Activated CD4-positive, alpha-beta T cell treated with anti-CD3 and anti-CD28 coated beads, Interleukin-10, Interleukin-2, amounts not matched to agents 100 ng/mL and 50 ng/mL, durations not matched to agents 16 hours and 8 hours (primary cell): ENCODE measurements at regions not wholly inside any gene's neighbourhood (a gene's known extent, or its start where the extent isn't known, plus 50 kb on each side); places are given as distances from the start of the nearest gene placed in this dataset.

Experiments used
- DNase-seq: peaks from one replicate; pipeline ENCODE4 v3.0.0-alpha.2; 2020

DNA sequence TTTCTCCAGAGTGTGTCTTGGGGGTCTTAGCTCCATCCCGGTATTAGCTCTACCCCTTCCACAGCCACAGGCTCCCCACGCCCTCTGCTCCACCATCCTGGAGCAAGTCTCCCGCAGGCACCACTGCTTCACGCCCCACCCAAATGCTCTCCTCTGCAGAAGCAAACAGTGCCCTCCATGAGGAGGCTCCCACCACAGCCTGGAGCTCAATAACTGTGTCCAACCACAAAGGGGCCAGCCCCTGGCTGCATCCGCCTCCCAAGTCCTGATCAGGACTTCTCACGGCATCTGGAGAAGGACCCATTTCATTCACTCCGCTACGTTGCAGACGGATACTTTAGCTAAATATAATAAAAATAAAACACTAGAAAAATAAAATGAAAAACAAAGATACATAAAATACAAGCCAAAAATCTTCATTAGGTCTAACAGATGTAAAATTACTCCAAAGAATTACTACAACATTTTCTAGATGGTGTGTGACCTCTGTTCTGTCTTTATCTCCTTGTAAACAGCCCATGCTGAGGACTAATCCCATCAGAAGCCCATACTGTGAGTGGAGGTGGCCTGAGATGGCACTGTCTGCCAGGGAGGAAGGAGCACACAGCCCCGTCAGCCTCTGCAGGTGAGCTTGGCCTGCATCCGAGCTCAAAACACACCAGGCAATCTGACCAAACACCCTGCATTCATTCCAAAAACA lies 210.8 kb upstream of the RAB6C start:
- no peak for DNase-seq

DNA sequence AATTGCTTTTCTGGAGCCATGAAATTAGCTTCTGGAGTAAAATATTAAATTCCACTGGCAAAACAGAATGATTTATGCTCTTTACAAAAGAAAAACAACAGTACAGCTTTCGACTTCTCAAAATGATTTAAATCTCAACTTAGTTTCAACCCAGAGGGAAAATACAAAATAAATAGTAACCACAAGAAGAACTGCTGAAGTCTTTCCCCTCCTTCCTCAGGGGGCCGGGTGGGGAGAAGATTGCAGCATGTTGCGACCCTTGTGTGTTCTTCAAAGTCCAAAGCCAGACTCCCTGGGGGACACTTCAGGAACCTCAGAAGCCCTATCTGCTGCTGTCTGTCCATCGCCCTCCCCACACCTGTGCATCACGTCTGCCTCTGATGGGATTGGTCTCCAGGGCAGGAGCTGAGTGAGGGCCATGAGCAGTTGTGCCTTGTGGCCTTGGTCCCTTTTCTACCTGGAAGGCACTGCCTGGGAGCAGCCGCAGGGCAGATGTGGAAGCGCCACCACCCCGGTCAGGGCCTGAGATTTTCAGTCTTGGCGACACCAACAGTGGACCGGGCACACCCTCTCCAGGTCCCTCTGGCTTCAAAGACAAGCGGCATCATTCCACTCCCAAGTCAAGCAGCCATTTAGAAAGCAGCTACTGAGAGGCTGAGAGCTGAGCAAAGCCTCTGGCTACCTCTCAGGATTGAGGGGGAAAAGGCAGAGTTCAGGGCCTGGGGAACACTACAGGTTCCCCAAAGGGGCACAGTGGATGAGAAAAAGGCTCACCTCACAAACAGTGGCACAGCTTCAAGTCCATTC lies 210.1 kb upstream of the RAB6C start:
- no peak for DNase-seq

DNA sequence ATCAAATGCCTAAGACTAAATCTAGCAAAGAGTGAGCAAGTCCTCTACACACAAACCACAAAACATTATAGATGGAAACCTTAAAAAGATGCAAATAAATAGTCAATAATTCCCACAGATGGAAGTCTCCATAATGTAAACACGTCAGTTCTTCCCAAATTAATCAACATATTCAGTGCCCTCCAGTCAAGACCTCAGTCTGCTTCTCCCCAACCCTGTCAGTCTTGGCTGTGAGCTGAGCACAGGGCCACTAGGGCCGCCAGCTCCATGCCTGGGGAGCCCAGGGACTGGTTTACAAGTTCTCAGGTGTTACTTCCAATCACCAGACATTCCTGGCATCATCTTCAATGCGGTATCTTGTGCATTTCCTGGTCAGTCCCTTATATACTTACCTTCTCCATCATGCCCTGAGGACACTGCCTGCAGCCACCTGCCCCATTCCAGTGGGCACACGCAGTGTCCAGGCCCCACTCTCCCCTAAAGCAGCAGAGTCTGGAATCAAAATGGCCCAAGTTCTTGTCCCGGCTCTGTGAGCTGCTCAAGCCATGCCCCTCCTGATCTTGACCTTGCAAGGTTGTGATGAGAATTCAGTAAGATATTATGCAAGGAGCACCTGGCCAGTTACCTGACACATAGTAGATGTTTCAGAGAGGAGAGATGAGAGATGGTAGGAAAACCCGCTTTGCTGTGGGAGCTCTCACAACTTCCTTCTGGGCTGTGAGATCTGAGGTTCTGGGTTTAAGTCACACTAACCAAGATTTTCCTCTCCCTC lies 207.9 kb upstream of the RAB6C start:
- DNase-seq = no peak

DNA sequence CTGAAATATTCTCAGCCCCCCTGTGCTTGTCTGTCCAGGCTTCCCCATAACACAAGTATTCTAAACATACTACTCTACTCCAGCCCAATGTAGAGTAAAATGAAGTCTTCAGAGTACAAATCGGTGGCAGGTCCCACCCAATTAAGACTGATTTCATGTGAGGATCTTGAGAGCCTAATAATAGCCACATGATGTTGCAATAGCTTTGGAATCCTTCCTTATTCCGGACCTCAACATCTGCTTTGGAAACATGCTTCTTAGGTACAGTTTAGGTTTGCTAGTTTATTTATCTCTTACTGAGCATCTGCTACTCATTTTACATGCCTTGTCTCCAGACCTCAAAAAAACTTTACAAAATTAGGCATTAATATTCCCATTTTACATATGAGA lies 207.3 kb upstream of the RAB6C start:
- no peak for DNase-seq

DNA sequence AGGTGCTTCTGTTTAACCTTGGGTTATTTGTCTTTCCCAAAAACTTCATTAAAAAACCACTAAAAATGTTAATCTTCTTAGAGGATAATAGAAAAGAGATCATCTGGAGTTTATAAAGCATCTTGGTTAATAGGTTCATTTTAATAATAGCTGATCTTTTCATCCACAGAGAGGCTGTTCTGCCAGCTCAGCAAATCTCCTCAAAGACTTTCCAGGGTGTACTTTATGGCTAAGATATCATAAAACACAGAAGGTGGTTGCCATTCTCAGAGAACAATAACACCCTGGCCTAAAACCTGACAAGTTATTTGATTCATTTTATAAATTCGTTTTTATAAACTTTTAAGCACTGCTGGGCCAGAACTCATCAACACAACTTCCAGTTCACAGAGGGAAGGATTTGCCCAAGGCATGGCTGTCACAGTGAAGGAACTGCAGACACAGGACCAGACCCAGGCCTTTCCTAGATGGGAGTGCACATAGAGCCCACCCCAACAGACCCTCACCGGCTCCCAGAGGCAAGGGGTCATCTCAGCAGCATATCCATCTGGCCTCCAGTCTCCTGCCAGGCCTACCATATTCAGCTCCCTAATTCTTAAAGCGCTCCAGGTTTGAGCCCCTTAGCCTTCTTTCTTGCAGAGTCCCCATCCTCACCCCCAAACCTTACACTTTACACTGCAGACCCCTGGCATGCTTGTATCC lies 203.4 kb upstream of the RAB6C start:
- no peak for DNase-seq

DNA sequence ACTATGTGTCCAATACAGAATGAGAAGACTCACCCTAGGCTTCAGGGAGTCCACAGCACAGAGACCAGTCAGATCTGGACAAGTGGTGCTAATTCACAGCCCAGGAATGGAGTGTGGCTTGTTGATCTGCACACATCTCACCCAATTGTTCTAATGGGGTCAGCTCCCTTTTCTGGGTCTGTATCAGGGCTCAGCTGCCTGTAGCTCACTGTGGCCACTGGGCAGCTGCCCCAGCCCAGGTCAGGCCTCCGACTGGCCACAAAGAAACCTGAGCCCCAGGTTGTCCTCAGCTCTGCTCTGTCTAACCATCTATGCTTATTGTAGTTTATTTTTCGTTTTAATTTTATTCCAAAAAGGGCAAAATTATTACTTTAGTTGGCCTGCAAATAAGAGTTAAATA lies 202.3 kb upstream of the RAB6C start:
- DNase-seq = no peak

DNA sequence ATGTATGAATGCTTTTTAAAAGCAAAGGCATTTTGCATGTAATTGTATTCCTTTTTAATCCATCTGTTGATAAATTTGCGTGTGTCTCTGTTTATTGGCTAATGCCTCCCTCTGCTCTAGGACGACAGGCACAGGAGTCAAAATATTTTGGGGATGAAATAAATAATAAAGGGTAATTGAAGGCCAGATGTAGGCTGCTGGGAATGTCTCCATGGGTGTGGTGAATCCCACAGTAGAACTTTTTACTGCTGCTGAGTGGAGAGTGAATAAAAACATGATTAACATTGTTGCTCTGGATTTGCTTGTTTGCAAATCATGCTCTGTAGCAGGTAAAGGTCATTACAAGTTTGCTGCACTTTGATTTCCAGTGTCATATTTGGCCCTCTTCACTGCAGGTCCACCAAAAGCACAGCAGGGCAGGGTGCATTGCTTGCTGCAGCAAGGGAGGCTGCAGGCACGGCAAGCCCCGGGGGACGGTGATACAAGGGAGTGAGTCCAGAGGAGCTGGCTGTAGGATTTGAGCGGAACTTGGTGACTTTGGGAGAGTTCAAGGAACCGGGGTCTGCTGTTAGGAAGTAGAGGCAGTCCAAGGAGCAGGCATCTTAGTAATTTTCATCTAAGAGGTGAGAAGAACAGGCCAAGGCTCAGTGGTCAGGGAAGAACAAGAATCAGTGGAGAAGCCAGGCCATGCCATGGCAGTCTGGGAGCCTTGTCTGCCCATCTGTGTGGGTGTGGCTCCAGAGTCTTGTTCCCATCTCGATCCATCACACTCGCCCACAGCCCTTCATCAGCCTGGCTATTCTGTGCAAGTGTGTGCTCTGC lies 201.5 kb upstream of the RAB6C start:
- no peak for DNase-seq

DNA sequence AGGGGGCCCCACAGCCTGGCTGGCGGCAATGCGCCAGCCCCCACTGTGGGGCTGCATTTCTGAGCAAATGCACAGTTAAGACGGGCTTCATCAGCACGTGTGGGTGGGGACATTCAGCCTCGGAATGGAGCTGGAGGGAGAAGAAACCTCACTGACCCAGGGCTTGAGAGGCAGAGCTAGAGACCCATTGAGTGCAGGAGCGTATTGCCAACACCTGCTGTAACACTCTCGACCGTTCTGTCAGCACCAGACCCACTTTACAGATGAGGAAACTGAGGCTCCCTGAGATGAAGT lies 200.9 kb upstream of the RAB6C start:
- DNase-seq = no peak

DNA sequence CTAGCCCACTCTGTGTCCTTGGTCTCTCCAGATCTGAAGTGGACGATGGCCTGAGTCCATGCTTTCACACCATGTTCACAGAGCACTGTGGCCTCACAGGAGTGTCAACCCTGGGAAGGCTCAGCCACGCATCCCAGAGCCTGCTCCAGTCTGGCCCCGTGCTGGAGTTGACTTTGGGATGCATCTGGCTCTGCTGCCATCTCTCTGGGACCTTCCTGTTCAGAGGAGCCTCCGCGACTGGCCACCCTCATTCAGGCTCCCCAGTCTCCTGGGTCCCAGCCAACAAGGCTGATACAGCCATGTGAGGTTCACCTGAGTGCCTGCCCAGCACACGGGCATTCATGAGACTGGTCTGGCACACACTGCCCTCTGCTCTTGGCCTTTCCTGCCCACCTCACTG lies 199.7 kb upstream of the RAB6C start:
- no peak for DNase-seq

DNA sequence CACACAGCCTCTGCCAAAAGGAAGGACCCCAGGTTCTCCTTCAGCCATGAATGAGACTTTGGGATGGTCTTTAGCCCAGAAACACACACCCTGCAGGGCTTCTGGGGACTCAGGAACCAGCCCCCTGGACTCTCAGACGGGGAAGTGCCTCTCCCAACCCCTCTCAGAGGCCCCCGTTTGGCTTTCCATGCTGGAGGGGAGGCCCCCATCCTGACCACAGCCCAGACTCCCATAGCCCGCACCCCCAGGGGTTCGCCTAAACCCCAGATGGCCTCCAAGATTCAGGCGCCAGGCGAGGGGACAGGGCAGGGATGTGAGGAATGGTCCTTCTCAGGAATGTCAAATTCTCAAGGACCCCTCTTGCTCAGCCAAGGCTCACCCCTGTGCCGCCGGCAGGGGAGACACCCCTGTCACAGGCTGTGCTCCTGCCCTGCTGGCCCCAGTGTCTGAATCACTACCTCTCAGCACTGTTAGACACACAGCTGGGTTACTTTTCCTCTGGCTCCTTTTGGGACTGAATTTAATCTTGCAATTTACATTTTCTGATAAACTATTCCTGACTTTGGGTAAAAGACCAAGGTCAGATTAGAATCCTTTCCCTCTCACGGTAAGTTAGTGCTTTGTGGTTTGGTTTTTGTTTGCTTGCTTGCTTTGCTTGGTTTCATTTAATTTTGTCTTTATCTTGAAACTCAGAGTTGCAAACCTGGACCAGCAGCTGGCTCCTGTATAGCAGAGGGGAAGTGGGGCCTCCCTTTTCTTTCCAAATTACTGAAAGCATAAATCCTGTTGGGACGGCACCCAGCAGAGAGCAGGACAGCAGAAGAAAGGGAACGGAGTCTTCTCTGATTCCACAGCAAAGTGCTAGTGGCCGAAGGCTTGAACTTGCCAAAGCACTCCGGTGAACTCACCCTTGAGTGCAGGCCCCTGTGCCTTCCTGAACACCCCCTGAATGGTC lies 198.9 kb upstream of the RAB6C start:
- no peak for DNase-seq

DNA sequence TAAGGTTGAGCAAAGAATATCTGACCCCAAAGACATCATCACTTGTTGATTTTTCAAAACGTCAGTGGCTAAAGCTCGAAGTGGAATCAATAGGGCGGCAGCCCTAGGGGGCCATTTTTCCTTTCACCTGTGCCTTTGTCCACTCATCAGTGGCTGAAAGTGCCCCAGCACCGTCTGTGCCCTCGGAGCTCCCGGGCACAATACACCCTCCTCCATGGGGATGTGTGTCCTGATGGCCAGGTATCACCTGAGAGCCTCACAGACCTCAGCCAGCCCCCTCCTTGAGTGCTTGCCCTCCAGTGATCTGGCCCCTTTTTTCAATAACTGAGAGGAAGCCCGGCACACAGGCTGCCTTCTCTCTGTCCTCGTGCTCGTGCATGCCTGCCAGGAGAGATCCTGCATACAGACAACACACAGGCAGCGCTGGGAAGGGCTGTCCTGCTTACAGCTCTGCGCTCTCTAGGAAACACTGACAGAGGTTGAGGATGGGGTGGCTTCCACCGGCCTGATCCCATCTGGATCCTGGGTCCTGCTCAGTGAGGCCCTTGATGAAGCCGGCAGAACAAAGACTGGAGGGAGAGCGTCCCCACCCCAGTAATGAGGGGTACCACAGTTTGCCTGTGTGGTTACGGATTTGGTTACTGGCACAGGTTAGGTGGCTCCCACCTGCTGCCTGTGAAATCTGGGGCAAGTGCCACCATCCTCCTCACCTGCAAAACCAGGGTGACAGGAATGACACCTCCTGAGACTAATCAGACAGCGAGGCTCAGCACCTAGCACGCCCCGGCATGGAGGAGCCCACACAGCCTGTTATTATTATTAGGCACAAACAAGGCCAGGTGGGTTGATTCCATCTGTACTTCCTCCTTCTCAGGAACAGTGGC lies 197.5 kb upstream of the RAB6C start:
- DNase-seq = no peak

DNA sequence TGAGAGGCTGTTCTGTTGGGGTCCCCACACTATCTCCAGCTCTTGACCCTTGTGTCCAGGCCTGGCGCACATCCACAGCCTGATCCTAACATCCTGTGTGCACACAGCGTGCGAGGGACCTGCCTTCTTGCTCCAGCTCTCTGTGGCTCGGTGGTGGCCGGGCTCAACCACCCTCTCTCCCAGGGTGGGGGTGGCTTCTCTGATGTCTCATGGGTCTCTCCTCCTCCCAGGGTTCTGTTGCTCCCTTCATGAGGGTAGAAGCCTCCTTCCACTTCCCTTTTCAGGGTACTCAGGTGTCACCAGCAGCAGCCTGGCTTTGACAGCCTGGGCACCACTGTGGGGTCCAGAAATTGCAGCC lies 196.9 kb upstream of the RAB6C start:
- DNase-seq = no peak

DNA sequence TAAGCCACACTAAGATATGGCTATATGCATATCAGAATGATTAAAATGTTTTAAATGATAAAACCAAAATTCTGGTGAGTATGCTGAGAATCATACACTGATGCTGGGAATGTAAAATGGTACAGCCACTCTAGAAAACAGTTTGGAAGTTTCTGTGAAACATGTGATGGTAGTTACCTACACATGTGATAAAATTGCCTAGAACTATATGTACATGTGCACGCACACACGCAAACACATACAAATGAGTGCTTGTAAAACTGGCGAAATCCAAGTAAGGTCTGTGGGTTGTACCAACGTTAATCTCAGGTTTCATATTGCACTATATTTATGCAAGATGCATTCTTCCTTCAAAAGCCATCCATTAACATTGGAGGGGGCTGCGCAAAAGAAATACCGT lies 195.0 kb upstream of the RAB6C start:
- no peak for DNase-seq

DNA sequence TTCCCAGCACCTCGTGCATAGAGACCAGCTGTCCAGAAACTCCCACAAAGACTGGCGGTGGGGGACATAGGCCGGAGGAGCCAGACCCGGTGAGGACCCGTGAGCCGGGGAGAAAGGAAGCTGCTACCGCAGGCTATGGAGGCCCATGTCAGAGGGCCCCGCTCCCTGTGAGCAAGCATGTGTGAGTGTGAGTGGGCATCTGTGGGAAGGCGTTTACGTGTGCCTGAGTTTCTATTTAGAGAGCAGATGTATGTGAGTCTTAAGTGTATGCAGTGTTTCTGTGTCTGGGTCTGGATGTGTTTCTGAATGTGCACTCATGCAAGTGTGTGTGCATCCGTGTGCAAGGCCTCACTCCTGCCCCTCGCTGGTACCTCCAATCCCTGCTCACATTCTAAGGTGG lies 187.8 kb upstream of the RAB6C start:
- DNase-seq = no peak

DNA sequence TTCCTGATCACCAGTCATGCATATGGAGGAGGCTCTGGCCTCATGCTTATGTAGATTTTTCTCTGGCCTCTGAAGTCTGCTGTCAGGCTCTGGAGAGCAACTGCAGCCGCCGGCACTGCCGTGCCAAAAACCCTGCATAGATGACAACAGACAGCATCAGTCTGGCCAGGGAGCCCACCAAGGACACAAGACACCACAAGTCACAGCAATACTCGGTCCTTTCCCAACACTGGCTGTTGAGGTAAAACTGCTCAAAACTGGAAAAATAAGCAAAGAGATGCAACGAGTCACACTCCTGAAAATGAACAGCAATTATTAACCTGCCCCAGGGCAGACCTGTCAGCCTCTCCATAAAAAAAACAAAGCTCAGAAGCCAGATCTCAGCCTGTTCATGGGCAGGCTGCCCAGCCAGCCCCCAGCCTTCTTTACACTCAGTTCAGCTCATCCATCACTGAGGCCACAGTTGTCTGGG lies 186.0 kb upstream of the RAB6C start:
- DNase-seq = no peak

DNA sequence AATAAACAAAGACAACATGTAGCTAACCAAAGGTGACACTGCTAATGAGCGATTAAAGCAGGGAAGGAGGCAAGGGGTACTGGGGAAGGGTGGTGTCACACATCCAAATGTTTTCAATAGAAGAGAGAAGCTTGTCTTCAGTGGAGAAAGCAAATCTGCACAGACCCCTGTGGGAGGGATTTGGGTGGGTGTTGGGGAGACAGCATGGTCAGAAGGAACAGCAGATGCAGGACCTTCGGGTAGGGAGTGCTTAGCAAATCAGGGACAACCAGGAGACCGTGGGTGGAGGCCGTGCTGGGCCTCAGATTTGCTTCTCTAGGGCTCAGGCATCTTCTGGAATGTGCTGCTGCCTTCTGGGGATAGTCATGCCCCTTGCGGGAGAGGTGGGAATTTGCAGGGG lies 185.3 kb upstream of the RAB6C start:
- no peak for DNase-seq

DNA sequence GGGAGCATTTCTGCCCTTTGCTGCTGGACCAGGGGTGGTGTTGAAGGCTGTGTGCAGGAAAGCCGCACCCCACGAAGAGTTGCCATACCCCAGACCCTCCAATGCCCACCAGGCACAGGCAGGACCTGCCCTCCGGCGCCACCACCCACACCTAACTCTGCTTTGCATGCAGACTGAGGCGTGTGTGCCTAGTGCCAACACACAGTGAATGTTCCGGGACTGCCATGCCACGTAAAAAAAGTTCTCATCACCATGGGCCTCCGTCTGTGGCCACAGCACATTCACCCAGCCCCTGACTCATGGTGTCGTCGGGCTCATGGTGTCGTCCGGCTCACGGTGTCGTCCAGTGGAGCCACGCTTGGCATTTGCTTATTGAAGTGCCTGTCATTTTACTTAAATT lies 184.9 kb upstream of the RAB6C start:
- DNase-seq = no peak

DNA sequence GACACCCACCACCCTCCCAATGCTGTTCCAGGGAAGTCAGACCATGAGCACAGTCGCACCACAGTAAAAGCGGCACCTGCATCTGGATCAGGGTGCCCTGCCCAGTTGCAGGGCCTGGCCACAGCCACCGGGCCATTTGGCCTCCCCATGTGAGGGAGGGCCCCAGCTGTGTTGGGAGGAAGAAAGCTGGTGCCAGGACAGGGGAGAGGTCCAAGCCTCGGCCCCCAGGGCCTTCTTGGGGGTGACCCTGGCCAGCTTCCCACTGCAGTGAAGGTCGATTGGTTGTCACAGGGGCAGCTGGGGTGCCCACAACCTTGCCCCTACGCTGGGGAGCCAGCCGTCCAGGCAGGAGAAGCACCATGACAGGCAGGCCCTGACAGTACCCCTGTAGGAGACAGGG lies 183.2 kb upstream of the RAB6C start:
- DNase-seq = no peak

DNA sequence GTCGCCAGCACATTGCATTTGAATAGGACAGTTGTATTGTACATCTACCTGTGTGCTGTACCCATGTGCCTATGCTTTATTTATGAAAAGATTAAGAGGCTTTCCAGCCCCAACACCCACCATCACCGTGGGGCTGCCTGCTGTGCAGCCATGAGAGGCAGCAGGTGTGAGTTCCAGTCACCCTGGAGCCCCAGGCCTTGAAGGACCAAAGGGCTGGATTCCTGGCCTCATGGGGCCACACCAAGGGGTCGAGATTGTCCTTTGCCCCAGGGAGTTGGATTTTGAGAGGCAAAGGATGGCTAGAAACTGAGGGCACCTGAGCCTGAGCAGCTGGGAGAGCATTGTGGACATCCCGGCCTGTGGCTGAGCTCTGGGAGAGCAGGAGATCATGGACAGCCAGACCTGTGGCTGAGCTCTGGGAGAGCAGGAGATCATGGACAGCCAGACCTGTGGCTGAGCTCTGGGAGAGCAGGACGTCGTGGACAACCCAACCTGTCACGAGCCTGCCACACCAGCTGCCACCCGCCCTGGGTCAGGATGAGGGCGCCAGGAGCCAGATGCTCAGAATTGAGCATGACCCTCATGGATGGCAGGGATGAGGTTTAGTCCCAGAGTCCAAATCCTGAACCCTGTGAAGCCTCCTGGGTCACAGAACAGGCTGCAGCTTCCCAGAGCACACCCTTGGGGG lies 182.5 kb upstream of the RAB6C start:
- DNase-seq = no peak
